Fibroblast of pulmonary artery (primary cell): ENCODE measurements at regions not wholly inside any gene's neighbourhood (a gene's known extent, or its start where the extent isn't known, plus 50 kb on each side); places are given as distances from the start of the nearest gene placed in this dataset.

Experiments
- DNase-seq: peaks from one replicate; pipeline ENCODE4 v3.0.0-alpha.2; 2010; ENCODE audit warnings: low read depth
- H3K4me3 ChIP-seq: replicated peaks from 2 replicates; pipeline ENCODE4 v1.5.1; 2011; ENCODE audit warnings: low read depth, mild to moderate bottlenecking, control low read depth, low read length, moderate library complexity
- TF ChIP-seq, protein P1 (sequence below): IDR thresholded peaks from 2 replicates; pipeline ENCODE4 v1.5.1; 2011; ENCODE audit warnings: mild to moderate bottlenecking, control low read depth, low read length, inconsistent platforms; ENCODE audit errors: missing control alignments

DNA sequence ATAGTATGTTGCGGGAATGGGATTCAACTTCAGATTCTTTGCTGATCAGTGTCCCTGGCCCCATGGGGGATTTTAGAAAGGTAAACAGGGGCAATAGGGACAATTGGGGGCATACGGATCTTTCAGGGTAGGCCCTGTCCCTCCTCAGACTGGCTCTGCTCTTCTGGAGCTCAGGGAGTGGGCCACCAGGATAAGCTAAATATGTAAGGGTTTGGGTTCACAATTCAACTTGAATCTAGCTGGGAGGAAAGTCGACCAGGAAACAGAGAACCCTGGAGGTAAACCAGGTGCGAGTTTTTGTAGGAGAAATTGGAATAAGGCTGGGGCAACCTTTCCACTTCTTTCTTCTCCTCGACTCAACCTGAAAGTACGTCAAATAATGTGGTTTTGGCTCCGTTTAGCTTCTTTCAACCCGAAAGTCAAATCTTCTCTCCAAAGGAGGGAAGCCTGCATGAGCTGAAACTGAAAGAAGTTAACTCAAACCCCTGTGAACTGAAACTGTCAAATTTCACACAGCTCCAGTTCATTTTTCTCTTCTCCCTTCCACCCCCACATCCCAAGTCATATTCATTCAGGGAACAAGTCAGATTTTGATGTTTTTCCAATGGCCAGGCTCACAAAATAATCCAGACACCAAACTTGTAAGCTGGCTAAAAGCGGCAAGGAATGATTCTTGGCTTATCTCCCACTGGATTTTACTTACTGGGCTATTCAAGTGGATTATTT is 278.2 kb downstream of the CLIC5 start:
- DNase-seq = no peak
- TF ChIP-seq, protein P1, sequence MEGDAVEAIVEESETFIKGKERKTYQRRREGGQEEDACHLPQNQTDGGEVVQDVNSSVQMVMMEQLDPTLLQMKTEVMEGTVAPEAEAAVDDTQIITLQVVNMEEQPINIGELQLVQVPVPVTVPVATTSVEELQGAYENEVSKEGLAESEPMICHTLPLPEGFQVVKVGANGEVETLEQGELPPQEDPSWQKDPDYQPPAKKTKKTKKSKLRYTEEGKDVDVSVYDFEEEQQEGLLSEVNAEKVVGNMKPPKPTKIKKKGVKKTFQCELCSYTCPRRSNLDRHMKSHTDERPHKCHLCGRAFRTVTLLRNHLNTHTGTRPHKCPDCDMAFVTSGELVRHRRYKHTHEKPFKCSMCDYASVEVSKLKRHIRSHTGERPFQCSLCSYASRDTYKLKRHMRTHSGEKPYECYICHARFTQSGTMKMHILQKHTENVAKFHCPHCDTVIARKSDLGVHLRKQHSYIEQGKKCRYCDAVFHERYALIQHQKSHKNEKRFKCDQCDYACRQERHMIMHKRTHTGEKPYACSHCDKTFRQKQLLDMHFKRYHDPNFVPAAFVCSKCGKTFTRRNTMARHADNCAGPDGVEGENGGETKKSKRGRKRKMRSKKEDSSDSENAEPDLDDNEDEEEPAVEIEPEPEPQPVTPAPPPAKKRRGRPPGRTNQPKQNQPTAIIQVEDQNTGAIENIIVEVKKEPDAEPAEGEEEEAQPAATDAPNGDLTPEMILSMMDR = no peak
- no peak overlapping the region for H3K4me3 ChIP-seq

DNA sequence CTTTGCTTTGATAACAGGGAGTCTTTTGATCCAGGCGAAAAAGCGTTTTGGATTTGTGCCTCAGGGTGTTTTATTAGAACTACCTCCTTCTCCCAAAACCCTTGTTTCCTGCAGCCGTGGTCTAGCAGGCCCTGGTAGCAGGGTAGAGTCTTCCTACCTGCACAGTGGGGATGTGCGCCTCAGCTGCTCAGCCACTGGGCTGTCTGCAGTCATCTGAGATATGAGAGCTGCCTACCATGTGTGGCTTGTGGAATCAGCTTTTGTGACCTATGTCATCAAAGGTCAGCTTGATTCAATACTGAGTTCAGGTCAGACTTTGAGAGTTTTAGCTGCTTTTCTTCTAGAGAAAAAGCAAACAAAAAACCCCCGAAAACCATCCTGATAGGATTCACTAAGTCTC is 279.5 kb downstream of the CLIC5 start:
- TF ChIP-seq, protein P1 = no peak
- no peak for DNase-seq

DNA sequence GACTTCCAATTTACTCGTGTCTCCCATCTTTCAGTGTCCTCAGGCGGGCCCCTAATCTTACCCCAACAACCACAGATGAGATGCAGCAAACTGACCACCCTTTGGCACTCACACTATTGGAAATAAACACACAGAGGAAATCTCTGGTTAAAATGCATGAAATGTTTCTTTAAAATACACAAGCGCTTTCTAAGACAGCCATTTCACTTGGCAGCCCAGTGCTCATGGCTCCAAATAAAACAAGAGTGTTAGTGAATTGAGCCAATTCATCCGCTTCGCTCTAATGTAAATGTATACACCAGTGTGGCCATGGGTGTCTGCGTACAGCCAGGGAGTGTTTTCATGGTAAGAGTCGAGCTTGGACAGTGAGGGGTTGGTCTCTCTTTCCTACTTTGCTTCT is 282.9 kb downstream of the CLIC5 start:
- DNase-seq = no peak
- TF ChIP-seq, protein P1 = no peak
- no peak overlapping the region for H3K4me3 ChIP-seq

More for the DNA sequence above, 279.5 kb downstream of the CLIC5 start:
- H3K4me3 ChIP-seq = no peak overlapping the region

DNA sequence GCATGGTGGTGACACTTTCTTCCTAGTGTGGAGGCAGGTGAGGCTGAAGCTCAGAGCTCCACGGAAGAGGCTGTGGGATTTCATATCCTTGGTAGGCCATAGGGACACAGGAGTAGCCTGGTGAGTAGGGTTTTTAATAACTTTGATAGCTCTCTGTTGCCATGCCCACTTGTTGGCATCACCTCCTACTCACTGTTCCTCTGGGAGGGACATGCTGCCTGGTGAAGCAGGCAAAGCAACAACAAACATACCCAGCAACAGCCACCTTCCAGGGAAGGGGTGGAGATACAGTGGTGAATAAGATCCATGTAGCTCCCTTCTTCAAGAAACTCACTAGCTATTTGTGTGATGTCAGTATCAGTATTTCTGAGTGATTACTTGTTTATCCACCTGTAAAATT is 285.4 kb downstream of the CLIC5 start:
- no peak overlapping the region for H3K4me3 ChIP-seq
- TF ChIP-seq, protein P1 = no peak
- no peak for DNase-seq

DNA sequence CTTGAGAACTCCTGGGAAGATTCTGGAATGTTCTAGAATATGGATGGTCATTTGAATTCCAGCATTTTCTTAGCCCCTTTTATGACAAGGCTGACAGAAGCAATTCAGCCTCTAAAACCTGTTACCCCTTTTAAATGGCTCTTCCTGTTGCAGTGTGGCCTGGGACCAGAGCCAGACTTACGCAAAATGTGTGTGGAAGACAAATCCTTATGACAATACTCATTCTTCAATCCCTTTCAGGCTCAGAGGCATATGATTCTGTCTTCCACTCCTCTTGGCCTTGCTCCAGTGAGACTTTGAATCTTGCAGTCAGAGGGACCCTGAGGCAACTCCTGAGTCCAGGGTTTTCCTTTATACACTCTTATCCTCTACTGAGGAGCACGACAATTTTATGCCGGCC is 287.0 kb downstream of the CLIC5 start:
- DNase-seq = peak; percentile 81
- no peak overlapping the region for H3K4me3 ChIP-seq
- TF ChIP-seq, protein P1 = no peak

DNA sequence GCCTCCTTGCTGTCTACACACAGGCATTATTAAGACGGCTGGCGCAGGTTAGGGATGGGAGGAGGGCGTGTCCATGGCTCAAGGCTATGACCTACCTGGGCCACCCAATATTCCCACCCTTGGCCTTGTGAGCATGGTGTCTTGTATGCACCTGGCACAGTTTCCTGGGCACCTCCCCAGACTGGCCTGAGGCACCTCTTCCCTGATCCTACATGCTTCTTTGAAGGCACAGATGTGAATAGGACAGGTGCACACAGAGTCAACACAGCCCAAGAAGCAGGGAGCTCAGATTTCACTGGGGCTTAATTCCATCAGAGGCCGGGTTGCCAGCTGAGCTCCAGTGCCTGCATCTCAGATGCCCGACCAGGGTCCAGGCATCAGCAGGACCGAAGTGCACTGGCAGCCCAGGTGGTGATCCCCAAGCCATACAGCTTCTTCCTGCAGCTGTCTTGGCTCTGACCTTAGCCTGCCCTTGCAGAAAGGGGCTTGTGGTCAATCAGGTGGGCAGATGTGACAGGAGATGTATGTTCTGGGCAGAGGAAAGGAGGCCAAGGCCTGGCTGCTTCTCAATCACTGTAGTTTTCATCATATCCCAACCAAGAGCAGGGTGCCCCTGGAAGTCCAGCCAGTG is 287.7 kb downstream of the CLIC5 start:
- no peak overlapping the region for H3K4me3 ChIP-seq
- DNase-seq = no peak
- TF ChIP-seq, protein P1 = no peak
